HL-60/S4 treated with phorbol 12-myristate 13-acetate at 8.2 ng/mL for 4 days and 3 days (cell line): ENCODE measurements at regions not wholly inside any gene's neighbourhood (a gene's known extent, or its start where the extent isn't known, plus 50 kb on each side); places are given as distances from the start of the nearest gene placed in this dataset.

Experiments used
- in situ Hi-C: fragments of 300-500 bp; cut with MboI; formaldehyde crosslinking; loops from 2 replicates; pipeline ENCODE4 v1.15.0; 2022; ENCODE audit warnings: low sequenced_read_pairs

GRCh38 chr11:95693298-95693697, 96.3 kb downstream of the FAM76B start:
- in situ Hi-C loops, result no loop called here

GRCh38 chr11:95692526-95693260, 96.9 kb downstream of the FAM76B start:
- in situ Hi-C loops, result no loop called here

- in situ Hi-C loops, result no loop called here
These were observed 99.5 kb downstream of the FAM76B start for GRCh38 chr11:95690100-95690499.

- in situ Hi-C loops, result no loop called here
These were observed 100.9 kb downstream of the FAM76B start for GRCh38 chr11:95688501-95689222.

- in situ Hi-C loops, result no loop called here
These were observed 101.6 kb downstream of the FAM76B start for GRCh38 chr11:95688015-95688414.

- in situ Hi-C loops, result no loop called here
These were observed 103.3 kb downstream of the FAM76B start for GRCh38 chr11:95686265-95686664.

- in situ Hi-C loops, result no loop called here
These were observed 104.9 kb downstream of the FAM76B start for GRCh38 chr11:95684701-95685100.

- in situ Hi-C loops, result no loop called here
These were observed 105.4 kb downstream of the FAM76B start for GRCh38 chr11:95684170-95684569.

- in situ Hi-C loops, result no loop called here
These were observed 107.0 kb downstream of the FAM76B start for GRCh38 chr11:95682552-95682951.

- in situ Hi-C loops, result no loop called here
These were observed 109.2 kb downstream of the FAM76B start for GRCh38 chr11:95680169-95680929.

- in situ Hi-C loops, result no loop called here
These were observed 110.6 kb downstream of the FAM76B start for GRCh38 chr11:95678988-95679387.

- in situ Hi-C loops, result no loop called here
These were observed 113.3 kb downstream of the FAM76B start for GRCh38 chr11:95676308-95676707.

GRCh38 chr11:95675585-95675984, 114.0 kb downstream of the FAM76B start:
- in situ Hi-C loops, result no loop called here

- in situ Hi-C loops, result no loop called here
These were observed 114.8 kb downstream of the FAM76B start for GRCh38 chr11:95674657-95675358.

GRCh38 chr11:95671768-95672167, 117.8 kb downstream of the FAM76B start:
- in situ Hi-C loops, result no loop called here

- in situ Hi-C loops, result no loop called here
These were observed 121.5 kb downstream of the FAM76B start for GRCh38 chr11:95668131-95668530.

GRCh38 chr11:95661162-95661561, 128.4 kb downstream of the FAM76B start:
- in situ Hi-C loops, result no loop called here

- in situ Hi-C loops, result no loop called here
These were observed 129.5 kb downstream of the FAM76B start for GRCh38 chr11:95660038-95660437.

- in situ Hi-C loops, result no loop called here
These were observed 130.5 kb downstream of the FAM76B start for GRCh38 chr11:95659088-95659487.

- in situ Hi-C loops, result no loop called here
These were observed 134.0 kb downstream of the FAM76B start for GRCh38 chr11:95655536-95655935.

- in situ Hi-C loops, result no loop called here
These were observed 135.9 kb downstream of the FAM76B start for GRCh38 chr11:95653680-95654079.
